ENCODE measurements at regions not wholly inside any gene's neighbourhood (a gene's known extent, or its start where the extent isn't known, plus 50 kb on each side); places are given as distances from the start of the nearest gene placed in this dataset.

DNA sequence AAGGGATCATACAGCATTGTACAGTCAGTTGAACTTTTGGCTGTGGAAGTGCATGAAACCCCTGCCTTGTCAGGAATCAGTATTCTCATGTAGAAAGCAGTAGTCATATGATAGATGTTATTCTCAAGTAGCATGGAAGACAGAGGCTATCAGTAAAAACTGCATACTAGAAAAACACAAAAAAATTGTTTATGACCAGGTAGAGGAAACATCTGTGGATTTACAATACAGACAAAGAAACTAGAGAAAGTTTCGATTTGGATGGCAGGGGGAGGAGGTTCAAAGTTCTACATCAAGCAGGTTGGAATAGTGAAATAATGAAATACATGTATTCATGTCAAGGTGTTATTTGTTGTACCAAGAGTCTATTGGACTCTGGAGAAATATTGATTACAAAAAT is 212.3 kb upstream of the DDI1 start:
- Histone ChIP-seq H3K9ac (ENCODE audit: low read depth in 1 of 2, low read length in 2 of 2) (no peak overlapping the region), H3K4me1 (ENCODE audit: control insufficient read depth in 4 of 4, insufficient read depth in 4 of 4, low read length in 3 of 4) (no peaks in the 10 kb centered on the region), H3K27ac (ENCODE audit: low read depth in 1 of 2, low read length in 2 of 2) (no peak overlapping the region), H3K27me3 (ENCODE audit: control insufficient read depth in 4 of 4, insufficient read depth in 4 of 4, low read length in 3 of 4) (no peaks in the 10 kb centered on the region), H3K4me3 (ENCODE audit: low read depth in 1 of 3, low read length in 3 of 3) (no peak overlapping the region), H3K36me3 (ENCODE audit: control insufficient read depth in 4 of 4, insufficient read depth in 3 of 4, low read depth in 1 of 4, low read length in 3 of 4) (no peaks in the 10 kb centered on the region), H3K9me3 (ENCODE audit: control insufficient read depth in 4 of 4, low read length in 3 of 4) (no peaks in the 10 kb centered on the region)
- WGBS: 52% methylated on average over 1 of the region's 1 CpG
- no peak for DNase-seq (ENCODE audit: low spot score)
- no peak for TF ChIP-seq EGR1 (IDR thresholded peaks at IDR 0.05; ENCODE audit: low read depth in 2 of 2)
- TF ChIP-seq, protein P1, sequence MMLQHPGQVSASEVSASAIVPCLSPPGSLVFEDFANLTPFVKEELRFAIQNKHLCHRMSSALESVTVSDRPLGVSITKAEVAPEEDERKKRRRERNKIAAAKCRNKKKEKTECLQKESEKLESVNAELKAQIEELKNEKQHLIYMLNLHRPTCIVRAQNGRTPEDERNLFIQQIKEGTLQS (IDR thresholded peaks at IDR 0.05): no peak
- no peak for TF ChIP-seq YY1 (IDR thresholded peaks at IDR 0.05)
- no peak for TF ChIP-seq GABPA (IDR thresholded peaks at IDR 0.05 in 1 of 2, conservative IDR thresholded peaks at IDR 0.05 in 1 of 2)
- no peak for TF ChIP-seq TAF1 (conservative IDR thresholded peaks at IDR 0.05)
- no peak for TF ChIP-seq RAD21 (IDR thresholded peaks at IDR 0.05)
- TF ChIP-seq, protein P2, sequence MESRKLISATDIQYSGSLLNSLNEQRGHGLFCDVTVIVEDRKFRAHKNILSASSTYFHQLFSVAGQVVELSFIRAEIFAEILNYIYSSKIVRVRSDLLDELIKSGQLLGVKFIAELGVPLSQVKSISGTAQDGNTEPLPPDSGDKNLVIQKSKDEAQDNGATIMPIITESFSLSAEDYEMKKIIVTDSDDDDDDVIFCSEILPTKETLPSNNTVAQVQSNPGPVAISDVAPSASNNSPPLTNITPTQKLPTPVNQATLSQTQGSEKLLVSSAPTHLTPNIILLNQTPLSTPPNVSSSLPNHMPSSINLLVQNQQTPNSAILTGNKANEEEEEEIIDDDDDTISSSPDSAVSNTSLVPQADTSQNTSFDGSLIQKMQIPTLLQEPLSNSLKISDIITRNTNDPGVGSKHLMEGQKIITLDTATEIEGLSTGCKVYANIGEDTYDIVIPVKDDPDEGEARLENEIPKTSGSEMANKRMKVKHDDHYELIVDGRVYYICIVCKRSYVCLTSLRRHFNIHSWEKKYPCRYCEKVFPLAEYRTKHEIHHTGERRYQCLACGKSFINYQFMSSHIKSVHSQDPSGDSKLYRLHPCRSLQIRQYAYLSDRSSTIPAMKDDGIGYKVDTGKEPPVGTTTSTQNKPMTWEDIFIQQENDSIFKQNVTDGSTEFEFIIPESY (IDR thresholded peaks at IDR 0.05): no peak
- TF ChIP-seq, protein P3, sequence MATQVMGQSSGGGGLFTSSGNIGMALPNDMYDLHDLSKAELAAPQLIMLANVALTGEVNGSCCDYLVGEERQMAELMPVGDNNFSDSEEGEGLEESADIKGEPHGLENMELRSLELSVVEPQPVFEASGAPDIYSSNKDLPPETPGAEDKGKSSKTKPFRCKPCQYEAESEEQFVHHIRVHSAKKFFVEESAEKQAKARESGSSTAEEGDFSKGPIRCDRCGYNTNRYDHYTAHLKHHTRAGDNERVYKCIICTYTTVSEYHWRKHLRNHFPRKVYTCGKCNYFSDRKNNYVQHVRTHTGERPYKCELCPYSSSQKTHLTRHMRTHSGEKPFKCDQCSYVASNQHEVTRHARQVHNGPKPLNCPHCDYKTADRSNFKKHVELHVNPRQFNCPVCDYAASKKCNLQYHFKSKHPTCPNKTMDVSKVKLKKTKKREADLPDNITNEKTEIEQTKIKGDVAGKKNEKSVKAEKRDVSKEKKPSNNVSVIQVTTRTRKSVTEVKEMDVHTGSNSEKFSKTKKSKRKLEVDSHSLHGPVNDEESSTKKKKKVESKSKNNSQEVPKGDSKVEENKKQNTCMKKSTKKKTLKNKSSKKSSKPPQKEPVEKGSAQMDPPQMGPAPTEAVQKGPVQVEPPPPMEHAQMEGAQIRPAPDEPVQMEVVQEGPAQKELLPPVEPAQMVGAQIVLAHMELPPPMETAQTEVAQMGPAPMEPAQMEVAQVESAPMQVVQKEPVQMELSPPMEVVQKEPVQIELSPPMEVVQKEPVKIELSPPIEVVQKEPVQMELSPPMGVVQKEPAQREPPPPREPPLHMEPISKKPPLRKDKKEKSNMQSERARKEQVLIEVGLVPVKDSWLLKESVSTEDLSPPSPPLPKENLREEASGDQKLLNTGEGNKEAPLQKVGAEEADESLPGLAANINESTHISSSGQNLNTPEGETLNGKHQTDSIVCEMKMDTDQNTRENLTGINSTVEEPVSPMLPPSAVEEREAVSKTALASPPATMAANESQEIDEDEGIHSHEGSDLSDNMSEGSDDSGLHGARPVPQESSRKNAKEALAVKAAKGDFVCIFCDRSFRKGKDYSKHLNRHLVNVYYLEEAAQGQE (IDR thresholded peaks at IDR 0.05): no peak
- TF ChIP-seq, protein P4, sequence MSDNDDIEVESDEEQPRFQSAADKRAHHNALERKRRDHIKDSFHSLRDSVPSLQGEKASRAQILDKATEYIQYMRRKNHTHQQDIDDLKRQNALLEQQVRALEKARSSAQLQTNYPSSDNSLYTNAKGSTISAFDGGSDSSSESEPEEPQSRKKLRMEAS (IDR thresholded peaks at IDR 0.05): no peak
- TF ChIP-seq JUND (IDR thresholded peaks at IDR 0.05): no peak
- no peak for TF ChIP-seq HNF4G (IDR thresholded peaks at IDR 0.05)
- no peak for TF ChIP-seq RXRA (IDR thresholded peaks at IDR 0.05)
- TF ChIP-seq NR2F2 (IDR thresholded peaks at IDR 0.05): no peak
- TF ChIP-seq, protein P5, sequence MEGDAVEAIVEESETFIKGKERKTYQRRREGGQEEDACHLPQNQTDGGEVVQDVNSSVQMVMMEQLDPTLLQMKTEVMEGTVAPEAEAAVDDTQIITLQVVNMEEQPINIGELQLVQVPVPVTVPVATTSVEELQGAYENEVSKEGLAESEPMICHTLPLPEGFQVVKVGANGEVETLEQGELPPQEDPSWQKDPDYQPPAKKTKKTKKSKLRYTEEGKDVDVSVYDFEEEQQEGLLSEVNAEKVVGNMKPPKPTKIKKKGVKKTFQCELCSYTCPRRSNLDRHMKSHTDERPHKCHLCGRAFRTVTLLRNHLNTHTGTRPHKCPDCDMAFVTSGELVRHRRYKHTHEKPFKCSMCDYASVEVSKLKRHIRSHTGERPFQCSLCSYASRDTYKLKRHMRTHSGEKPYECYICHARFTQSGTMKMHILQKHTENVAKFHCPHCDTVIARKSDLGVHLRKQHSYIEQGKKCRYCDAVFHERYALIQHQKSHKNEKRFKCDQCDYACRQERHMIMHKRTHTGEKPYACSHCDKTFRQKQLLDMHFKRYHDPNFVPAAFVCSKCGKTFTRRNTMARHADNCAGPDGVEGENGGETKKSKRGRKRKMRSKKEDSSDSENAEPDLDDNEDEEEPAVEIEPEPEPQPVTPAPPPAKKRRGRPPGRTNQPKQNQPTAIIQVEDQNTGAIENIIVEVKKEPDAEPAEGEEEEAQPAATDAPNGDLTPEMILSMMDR (IDR thresholded peaks at IDR 0.05; ENCODE audit: low read depth, low read length, missing input control): no peak
- TF ChIP-seq FOXA2 (IDR thresholded peaks at IDR 0.05): no peak
- no peak for TF ChIP-seq FOXA1 (IDR thresholded peaks at IDR 0.05)
- no peak for TF ChIP-seq HNF4A (conservative IDR thresholded peaks at IDR 0.05)

DNA sequence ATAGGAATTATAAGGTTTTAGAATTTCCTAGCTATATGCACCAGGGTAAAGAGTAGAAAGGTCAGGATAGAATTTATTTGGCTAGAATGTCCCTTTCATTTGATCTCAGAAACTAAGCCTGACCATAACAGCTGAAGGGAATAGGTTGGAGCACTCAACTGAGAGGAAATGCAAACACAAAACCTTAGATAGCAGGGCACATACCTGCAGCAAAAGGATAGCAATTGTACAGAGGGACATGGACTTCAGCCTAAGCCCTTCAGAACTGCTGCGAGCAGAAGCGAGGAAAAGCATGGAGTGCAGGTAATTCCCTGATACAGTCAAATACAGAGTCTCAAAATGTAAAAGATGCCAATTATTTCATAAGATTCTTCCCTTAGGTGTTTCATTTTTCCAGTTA is 211.0 kb upstream of the DDI1 start:
- WGBS: 46% methylated on average over 2 of the region's 2 CpGs
- TF ChIP-seq, protein P2 (IDR thresholded peaks at IDR 0.05): no peak
- TF ChIP-seq YY1 (IDR thresholded peaks at IDR 0.05) (no peak), RXRA (IDR thresholded peaks at IDR 0.05) (no peak), SP1 (IDR thresholded peaks at IDR 0.05) (no peak), EGR1 (IDR thresholded peaks at IDR 0.05; ENCODE audit: low read depth in 2 of 2) (no peak), GABPA (IDR thresholded peaks at IDR 0.05 in 1 of 2, conservative IDR thresholded peaks at IDR 0.05 in 1 of 2) (no peak), RAD21 (IDR thresholded peaks at IDR 0.05) (no peak), HNF4A (conservative IDR thresholded peaks at IDR 0.05) (no peak), FOXA2 (IDR thresholded peaks at IDR 0.05) (no peak), TAF1 (conservative IDR thresholded peaks at IDR 0.05) (no peak), NR2F2 (IDR thresholded peaks at IDR 0.05) (no peak)
- TF ChIP-seq, protein P1 (IDR thresholded peaks at IDR 0.05): no peak
- TF ChIP-seq, protein P3 (IDR thresholded peaks at IDR 0.05): no peak

More for the DNA sequence above, 211.0 kb upstream of the DDI1 start:
- Histone ChIP-seq H3K9ac (ENCODE audit: low read depth in 1 of 2, low read length in 2 of 2) (no peak overlapping the region), H3K4me3 (ENCODE audit: low read depth in 1 of 3, low read length in 3 of 3) (no peak overlapping the region), H3K27ac (ENCODE audit: low read depth in 1 of 2, low read length in 2 of 2) (no peak overlapping the region), H3K9me3 (ENCODE audit: control insufficient read depth in 4 of 4, low read length in 3 of 4) (peaks cover 0 to 3% (median under 1%) of the 10 kb centered on the region in 4 donors), H3K36me3 (ENCODE audit: control insufficient read depth in 4 of 4, insufficient read depth in 3 of 4, low read depth in 1 of 4, low read length in 3 of 4) (no peaks in the 10 kb centered on the region), H3K4me1 (ENCODE audit: control insufficient read depth in 4 of 4, insufficient read depth in 4 of 4, low read length in 3 of 4) (no peaks in the 10 kb centered on the region), H3K27me3 (ENCODE audit: control insufficient read depth in 4 of 4, insufficient read depth in 4 of 4, low read length in 3 of 4) (no peaks in the 10 kb centered on the region)
- no peak for DNase-seq (ENCODE audit: low spot score)

Data from liver (tissue), 8 donors.